ENCODE measurements at regions not wholly inside any gene's neighbourhood (a gene's known extent, or its start where the extent isn't known, plus 50 kb on each side); places are given as distances from the start of the nearest gene placed in this dataset.

GRCh38 chr20:22861231-22861980 lies 173.7 kb upstream of the SSTR4 start:
- Histone ChIP-seq H4K20me1 (ENCODE audit: control insufficient read depth, insufficient read depth, insufficient read length) (no peaks in the 10 kb centered on the region), H3K18ac (ENCODE audit: insufficient read length, low read depth, low read length) (no peak overlapping the region), H2BK5ac (ENCODE audit: insufficient read length, low read length) (no peak overlapping the region), H3K27me3 (ENCODE audit: insufficient read depth, low read length) (no peaks in the 10 kb centered on the region), H3K79me1 (ENCODE audit: insufficient read depth, low read depth, low read length, poor library complexity, severe bottlenecking) (no peaks in the 10 kb centered on the region), H3K4me2 (ENCODE audit: insufficient read depth, insufficient read length, low read length) (no peak overlapping the region), H3K56ac (ENCODE audit: insufficient read length, low read depth, low read length) (no peak overlapping the region), H2AFZ (ENCODE audit: low read length) (no peak overlapping the region), H3K27ac (ENCODE audit: insufficient read length, low read depth, low read length) (no peak overlapping the region), H3T11ph (ENCODE audit: low read length) (no peak overlapping the region), H3K79me2 (ENCODE audit: insufficient read depth, low read length) (no peaks in the 10 kb centered on the region), H2BK15ac (ENCODE audit: low read depth, low read length) (no peak overlapping the region), H3K23me2 (ENCODE audit: insufficient read length, low read depth, low read length, poor library complexity, severe bottlenecking) (no peaks in the 10 kb centered on the region), H3K14ac (ENCODE audit: insufficient read depth, low read length) (no peak overlapping the region), H3K9ac (ENCODE audit: extremely low read depth, insufficient read length, low read length) (no peak overlapping the region), H3K23ac (ENCODE audit: insufficient read length, low read depth, low read length) (no peak overlapping the region), H4K5ac (ENCODE audit: insufficient read length, low read depth, low read length) (no peak overlapping the region), H4K8ac (replicated peaks; ENCODE audit: insufficient read length, low read depth, low read length) (no peak overlapping the region), H2BK120ac (ENCODE audit: low read depth, low read length, poor library complexity, severe bottlenecking) (no peak overlapping the region), H2AK5ac (ENCODE audit: insufficient read length, low read length) (no peak overlapping the region), H3K4ac (ENCODE audit: low read depth, low read length) (no peak overlapping the region), H3K9me3 (ENCODE audit: control insufficient read depth, low read depth, low read length) (no peaks in the 10 kb centered on the region), H3K4me1 (ENCODE audit: insufficient read depth, low read length) (no peaks in the 10 kb centered on the region), H2BK20ac (ENCODE audit: low read depth, low read length, poor library complexity, severe bottlenecking) (no peak overlapping the region), H2BK12ac (ENCODE audit: insufficient read length, low read depth, low read length) (no peak overlapping the region), H4K91ac (ENCODE audit: insufficient read length, low read depth, low read length) (no peak overlapping the region)
- Mint-ChIP-seq H3K36me3 (ENCODE audit: insufficient read depth in 1 of 3, low read depth in 3 of 3) (peaks cover 0 to 2% (median 0%) of the 10 kb centered on the region in 3 experiments; a peak in 1 of 7 replicates), H3K27me3 (ENCODE audit: low read depth) (peaks cover 4% of the 10 kb centered on the region), H3K4me3 (no peak overlapping the region), H3K9me3 (no peaks in the 10 kb centered on the region), H3K4me1 (no peaks in the 10 kb centered on the region), H3K27ac (no peak overlapping the region)
- no peak for DNase-seq
- no CpG with 5 or more reads among the region's 11 CpGs for WGBS (ENCODE audit: extremely low coverage, insufficient read length, low lambda C conversion rate)
- TF ChIP-seq CTCF (conservative IDR thresholded peaks at IDR 0.05) = no peak
